ENCODE measurements at regions not wholly inside any gene's neighbourhood (a gene's known extent, or its start where the extent isn't known, plus 50 kb on each side); places are given as distances from the start of the nearest gene placed in this dataset.

DNA sequence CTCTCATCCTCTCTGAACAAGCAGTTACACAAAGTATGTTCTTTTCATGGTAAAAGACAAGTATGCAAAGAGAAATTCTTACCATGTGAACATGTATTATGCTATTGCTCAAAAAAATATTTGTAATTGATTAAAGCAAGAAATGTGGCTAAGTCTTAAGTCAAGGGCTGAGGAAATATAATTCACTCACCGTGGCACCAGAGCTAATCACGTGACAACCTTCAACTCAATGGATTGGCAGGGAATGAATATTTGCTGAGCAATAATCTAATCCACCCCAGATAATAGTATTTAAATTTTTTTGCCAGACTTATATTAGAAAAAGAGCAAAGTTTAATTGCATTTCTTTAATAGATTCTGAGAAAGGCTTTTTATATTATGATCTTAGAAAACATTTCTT, 310.2 kb downstream of the HS3ST1 start:
- DNase-seq = no peak
- Mint-ChIP-seq H3K27ac (ENCODE audit: unreplicated experiment) (no peak overlapping the region), H3K4me3 (ENCODE audit: unreplicated experiment) (no peak overlapping the region), H3K4me1 (ENCODE audit: low read depth, unreplicated experiment) (no peaks in the 10 kb centered on the region), H3K27me3 (ENCODE audit: insufficient read depth, unreplicated experiment) (no peaks in the 10 kb centered on the region), H3K36me3 (ENCODE audit: insufficient read depth, unreplicated experiment) (peaks cover 5% of the 10 kb centered on the region), H3K9me3 (ENCODE audit: unreplicated experiment) (peaks cover 9% of the 10 kb centered on the region)
- H3K4me3 ChIP-seq (ENCODE audit: low read depth, low read length) = no peak overlapping the region
- no peaks in the 10 kb centered on the region for H3K4me1 ChIP-seq
- ChIA-PET POLR2A (no interaction called here), CTCF (no interaction called here)
- intact Hi-C loops (cut with micrococcal nuclease; ENCODE audit: unreplicated experiment) = no loop called here
- no TSS peak for BruUV-seq (replicated peaks)
- TF ChIP-seq, protein P1, sequence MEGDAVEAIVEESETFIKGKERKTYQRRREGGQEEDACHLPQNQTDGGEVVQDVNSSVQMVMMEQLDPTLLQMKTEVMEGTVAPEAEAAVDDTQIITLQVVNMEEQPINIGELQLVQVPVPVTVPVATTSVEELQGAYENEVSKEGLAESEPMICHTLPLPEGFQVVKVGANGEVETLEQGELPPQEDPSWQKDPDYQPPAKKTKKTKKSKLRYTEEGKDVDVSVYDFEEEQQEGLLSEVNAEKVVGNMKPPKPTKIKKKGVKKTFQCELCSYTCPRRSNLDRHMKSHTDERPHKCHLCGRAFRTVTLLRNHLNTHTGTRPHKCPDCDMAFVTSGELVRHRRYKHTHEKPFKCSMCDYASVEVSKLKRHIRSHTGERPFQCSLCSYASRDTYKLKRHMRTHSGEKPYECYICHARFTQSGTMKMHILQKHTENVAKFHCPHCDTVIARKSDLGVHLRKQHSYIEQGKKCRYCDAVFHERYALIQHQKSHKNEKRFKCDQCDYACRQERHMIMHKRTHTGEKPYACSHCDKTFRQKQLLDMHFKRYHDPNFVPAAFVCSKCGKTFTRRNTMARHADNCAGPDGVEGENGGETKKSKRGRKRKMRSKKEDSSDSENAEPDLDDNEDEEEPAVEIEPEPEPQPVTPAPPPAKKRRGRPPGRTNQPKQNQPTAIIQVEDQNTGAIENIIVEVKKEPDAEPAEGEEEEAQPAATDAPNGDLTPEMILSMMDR (IDR thresholded peaks at IDR 0.05; ENCODE audit: insufficient read depth in 1 of 2, low read depth in 1 of 2, low read length in 1 of 2, severe bottlenecking in 1 of 2, unreplicated experiment in 1 of 2) = no peak
- no peaks in the 10 kb centered on the region for H3K9me3 ChIP-seq
- H3K36me3 ChIP-seq (ENCODE audit: control insufficient read depth, insufficient read depth, low read length) = no peaks in the 10 kb centered on the region
- no peaks in the 10 kb centered on the region for H3K27me3 ChIP-seq (replicated peaks; ENCODE audit: control insufficient read depth, insufficient read depth, low read length)

DNA sequence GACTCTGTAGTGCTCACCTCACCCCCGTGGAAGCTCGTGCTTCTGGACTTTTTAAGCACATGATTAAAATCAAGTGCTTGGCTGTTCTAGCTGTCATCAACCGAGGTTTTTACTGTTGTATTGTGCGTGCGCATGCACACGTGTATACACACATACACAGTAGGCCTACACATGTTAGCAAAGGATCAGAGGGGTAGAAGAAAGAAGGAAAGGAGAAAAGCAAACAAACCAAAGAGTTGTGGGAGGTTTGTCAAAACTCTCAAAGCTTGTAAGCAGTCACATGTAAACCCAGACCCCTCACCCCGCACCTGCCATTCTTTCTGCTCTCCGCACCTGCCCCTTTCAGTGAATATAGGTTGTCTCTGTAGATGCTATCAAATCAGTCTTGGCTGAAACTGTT, 311.8 kb downstream of the HS3ST1 start:
- H3K36me3 Mint-ChIP-seq (ENCODE audit: insufficient read depth, unreplicated experiment) = no peaks in the 10 kb centered on the region
- CTCF ChIA-PET = no interaction called here
- H3K4me1 ChIP-seq = no peaks in the 10 kb centered on the region
- no TSS peak for BruUV-seq (replicated peaks)
- intact Hi-C loops (cut with micrococcal nuclease; ENCODE audit: unreplicated experiment) = no loop called here
- POLR2A ChIA-PET = no interaction called here
- H3K27ac Mint-ChIP-seq (ENCODE audit: unreplicated experiment) = no peak overlapping the region
- no peaks in the 10 kb centered on the region for H3K27me3 Mint-ChIP-seq (ENCODE audit: insufficient read depth, unreplicated experiment)
- no peaks in the 10 kb centered on the region for H3K36me3 ChIP-seq (ENCODE audit: control insufficient read depth, insufficient read depth, low read length)
- TF ChIP-seq, protein P1 (IDR thresholded peaks at IDR 0.05; ENCODE audit: insufficient read depth in 1 of 2, low read depth in 1 of 2, low read length in 1 of 2, severe bottlenecking in 1 of 2, unreplicated experiment in 1 of 2) = no peak
- no peaks in the 10 kb centered on the region for H3K4me1 Mint-ChIP-seq (ENCODE audit: low read depth, unreplicated experiment)
- H3K27me3 ChIP-seq (replicated peaks; ENCODE audit: control insufficient read depth, insufficient read depth, low read length) = no peaks in the 10 kb centered on the region
- no peak overlapping the region for H3K4me3 Mint-ChIP-seq (ENCODE audit: unreplicated experiment)
- DNase-seq = no peak
- H3K9me3 Mint-ChIP-seq (ENCODE audit: unreplicated experiment) = peaks cover 9% of the 10 kb centered on the region
- no peak overlapping the region for H3K4me3 ChIP-seq (ENCODE audit: low read depth, low read length)
- no peaks in the 10 kb centered on the region for H3K9me3 ChIP-seq

GRCh38 chr4:11111876-11112275, 316.8 kb downstream of the HS3ST1 start:
- TF ChIP-seq, protein P1 (IDR thresholded peaks at IDR 0.05; ENCODE audit: insufficient read depth in 1 of 2, low read depth in 1 of 2, low read length in 1 of 2, severe bottlenecking in 1 of 2, unreplicated experiment in 1 of 2) = no peak
- no peaks in the 10 kb centered on the region for H3K9me3 Mint-ChIP-seq (ENCODE audit: unreplicated experiment)
- no peaks in the 10 kb centered on the region for H3K36me3 Mint-ChIP-seq (ENCODE audit: insufficient read depth, unreplicated experiment)
- H3K4me3 ChIP-seq (ENCODE audit: low read depth, low read length) = no peak overlapping the region
- CTCF ChIA-PET = no interaction called here
- peaks cover 7% of the 10 kb centered on the region for H3K4me1 Mint-ChIP-seq (ENCODE audit: low read depth, unreplicated experiment)
- H3K36me3 ChIP-seq (ENCODE audit: control insufficient read depth, insufficient read depth, low read length) = no peaks in the 10 kb centered on the region
- H3K27me3 ChIP-seq (replicated peaks; ENCODE audit: control insufficient read depth, insufficient read depth, low read length) = no peaks in the 10 kb centered on the region
- 0 out of 2 replicates have a peak, but pooled peaks cover 8% of the 10 kb centered on the region for H3K4me1 ChIP-seq
- POLR2A ChIA-PET = no interaction called here
- no peaks in the 10 kb centered on the region for H3K27me3 Mint-ChIP-seq (ENCODE audit: insufficient read depth, unreplicated experiment)
- no TSS peak for BruUV-seq (replicated peaks)
- H3K27ac Mint-ChIP-seq (ENCODE audit: unreplicated experiment) = no peak overlapping the region
- DNase-seq = no peak
- no peaks in the 10 kb centered on the region; the same call in 1 of the 2 replicates for H3K9me3 ChIP-seq
- no peak overlapping the region for H3K4me3 Mint-ChIP-seq (ENCODE audit: unreplicated experiment)
- intact Hi-C loops (cut with micrococcal nuclease; ENCODE audit: unreplicated experiment) = no loop called here
